ENCODE measurements at regions not wholly inside any gene's neighbourhood (a gene's known extent, or its start where the extent isn't known, plus 50 kb on each side); places are given as distances from the start of the nearest gene placed in this dataset.

GRCh38 chr11:25350899-25351803 lies 854.3 kb downstream of the LUZP2 start:
- Mint-ChIP-seq H3K27ac (no peak overlapping the region), H3K4me1 (ENCODE audit: low read depth) (no peaks in the 10 kb centered on the region), H3K36me3 (ENCODE audit: low read depth) (no peaks in the 10 kb centered on the region), H3K9me3 (peaks cover 11% of the 10 kb centered on the region), H3K4me3 (no peak overlapping the region), H3K27me3 (ENCODE audit: insufficient read depth) (no peaks in the 10 kb centered on the region)
- no peak for DNase-seq (ENCODE audit: low spot score)
- intact Hi-C loops (cut with micrococcal nuclease), result no loop called here

GRCh38 chr11:25357133-25357532 lies 860.3 kb downstream of the LUZP2 start:
- DNase-seq (ENCODE audit: low spot score), result no peak
- Mint-ChIP-seq H3K4me3 (no peak overlapping the region), H3K27me3 (ENCODE audit: insufficient read depth) (no peaks in the 10 kb centered on the region), H3K27ac (no peak overlapping the region), H3K4me1 (ENCODE audit: low read depth) (no peaks in the 10 kb centered on the region), H3K9me3 (no peaks in the 10 kb centered on the region), H3K36me3 (ENCODE audit: low read depth) (no peaks in the 10 kb centered on the region)
- intact Hi-C loops (cut with micrococcal nuclease), result no loop called here

GRCh38 chr11:25377466-25377865 lies 880.6 kb downstream of the LUZP2 start:
- intact Hi-C loops (cut with micrococcal nuclease), result no loop called here
- Mint-ChIP-seq H3K4me3 (no peak overlapping the region), H3K4me1 (ENCODE audit: low read depth) (no peaks in the 10 kb centered on the region), H3K9me3 (peaks cover 14% of the 10 kb centered on the region), H3K27me3 (ENCODE audit: insufficient read depth) (no peaks in the 10 kb centered on the region), H3K27ac (no peak overlapping the region), H3K36me3 (ENCODE audit: low read depth) (no peaks in the 10 kb centered on the region)
- DNase-seq (ENCODE audit: low spot score), result no peak

- Mint-ChIP-seq H3K27ac (no peak overlapping the region), H3K4me3 (no peak overlapping the region), H3K9me3 (peaks cover 10% of the 10 kb centered on the region), H3K27me3 (ENCODE audit: insufficient read depth) (no peaks in the 10 kb centered on the region), H3K4me1 (ENCODE audit: low read depth) (no peaks in the 10 kb centered on the region), H3K36me3 (ENCODE audit: low read depth) (no peaks in the 10 kb centered on the region)
- DNase-seq (ENCODE audit: low spot score), result no peak
- intact Hi-C loops (cut with micrococcal nuclease), result no loop called here
Measured at GRCh38 chr11:25396847-25397246, 900.0 kb downstream of the LUZP2 start.

- DNase-seq (ENCODE audit: low spot score), result no peak
- Mint-ChIP-seq H3K27ac (no peak overlapping the region), H3K9me3 (peaks cover 9% of the 10 kb centered on the region), H3K4me3 (no peak overlapping the region), H3K36me3 (ENCODE audit: low read depth) (no peaks in the 10 kb centered on the region), H3K27me3 (ENCODE audit: insufficient read depth) (no peaks in the 10 kb centered on the region), H3K4me1 (ENCODE audit: low read depth) (no peaks in the 10 kb centered on the region)
- intact Hi-C loops (cut with micrococcal nuclease), result no loop called here
Measured at GRCh38 chr11:25408146-25408545, 911.3 kb downstream of the LUZP2 start.

GRCh38 chr11:25415793-25416192 lies 916.1 kb upstream of the ANO3 start:
- Mint-ChIP-seq H3K9me3 (peaks cover 21% of the 10 kb centered on the region), H3K4me1 (ENCODE audit: low read depth) (no peaks in the 10 kb centered on the region), H3K27me3 (ENCODE audit: insufficient read depth) (no peaks in the 10 kb centered on the region), H3K4me3 (no peak overlapping the region), H3K27ac (no peak overlapping the region), H3K36me3 (ENCODE audit: low read depth) (no peaks in the 10 kb centered on the region)
- DNase-seq (ENCODE audit: low spot score), result no peak
- intact Hi-C loops (cut with micrococcal nuclease), result no loop called here

- intact Hi-C loops (cut with micrococcal nuclease), result no loop called here
- Mint-ChIP-seq H3K4me3 (no peak overlapping the region), H3K27ac (no peak overlapping the region), H3K4me1 (ENCODE audit: low read depth) (no peaks in the 10 kb centered on the region), H3K36me3 (ENCODE audit: low read depth) (no peaks in the 10 kb centered on the region), H3K27me3 (ENCODE audit: insufficient read depth) (no peaks in the 10 kb centered on the region), H3K9me3 (peaks cover 11% of the 10 kb centered on the region)
- no peak for DNase-seq (ENCODE audit: low spot score)
Measured at GRCh38 chr11:25423436-25424199, 908.3 kb upstream of the ANO3 start.

- peaks cover 5% of the 10 kb centered on the region for H3K9me3 Mint-ChIP-seq
- no peaks in the 10 kb centered on the region for H3K27me3 Mint-ChIP-seq (ENCODE audit: insufficient read depth)
- intact Hi-C loops (cut with micrococcal nuclease), result no loop called here
- no peak overlapping the region for H3K27ac Mint-ChIP-seq
- H3K4me1 Mint-ChIP-seq (ENCODE audit: low read depth), result no peaks in the 10 kb centered on the region
- DNase-seq (ENCODE audit: low spot score), result no peak
- no peak overlapping the region for H3K4me3 Mint-ChIP-seq
- H3K36me3 Mint-ChIP-seq (ENCODE audit: low read depth), result no peaks in the 10 kb centered on the region
Measured at GRCh38 chr11:25432376-25432775, 899.6 kb upstream of the ANO3 start.

- H3K27me3 Mint-ChIP-seq (ENCODE audit: insufficient read depth), result no peaks in the 10 kb centered on the region
- no peak overlapping the region for H3K4me3 Mint-ChIP-seq
- peaks cover 15% of the 10 kb centered on the region for H3K9me3 Mint-ChIP-seq
- no peak for DNase-seq (ENCODE audit: low spot score)
- no peaks in the 10 kb centered on the region for H3K4me1 Mint-ChIP-seq (ENCODE audit: low read depth)
- no peaks in the 10 kb centered on the region for H3K36me3 Mint-ChIP-seq (ENCODE audit: low read depth)
- H3K27ac Mint-ChIP-seq, result no peak overlapping the region
- intact Hi-C loops (cut with micrococcal nuclease), result no loop called here
Measured at GRCh38 chr11:25435197-25435596, 896.7 kb upstream of the ANO3 start.

- DNase-seq (ENCODE audit: low spot score), result no peak
- peaks cover 15% of the 10 kb centered on the region for H3K9me3 Mint-ChIP-seq
- H3K27me3 Mint-ChIP-seq (ENCODE audit: insufficient read depth), result no peaks in the 10 kb centered on the region
- H3K36me3 Mint-ChIP-seq (ENCODE audit: low read depth), result no peaks in the 10 kb centered on the region
- H3K27ac Mint-ChIP-seq, result no peak overlapping the region
- intact Hi-C loops (cut with micrococcal nuclease), result no loop called here
- no peaks in the 10 kb centered on the region for H3K4me1 Mint-ChIP-seq (ENCODE audit: low read depth)
- H3K4me3 Mint-ChIP-seq, result no peak overlapping the region
Measured at GRCh38 chr11:25436326-25436725, 895.6 kb upstream of the ANO3 start.

GRCh38 chr11:25441421-25441820 lies 890.5 kb upstream of the ANO3 start:
- no peak overlapping the region for H3K4me3 Mint-ChIP-seq

GRCh38 chr11:25449091-25449490 lies 882.8 kb upstream of the ANO3 start:
- Mint-ChIP-seq H3K36me3 (ENCODE audit: low read depth) (no peaks in the 10 kb centered on the region), H3K27ac (no peak overlapping the region), H3K9me3 (peaks cover 5% of the 10 kb centered on the region), H3K4me3 (no peak overlapping the region), H3K4me1 (ENCODE audit: low read depth) (no peaks in the 10 kb centered on the region), H3K27me3 (ENCODE audit: insufficient read depth) (no peaks in the 10 kb centered on the region)
- intact Hi-C loops (cut with micrococcal nuclease), result no loop called here
- DNase-seq (ENCODE audit: low spot score), result no peak

More at GRCh38 chr11:25441421-25441820, 890.5 kb upstream of the ANO3 start:
- no peaks in the 10 kb centered on the region for H3K4me1 Mint-ChIP-seq (ENCODE audit: low read depth)
- DNase-seq (ENCODE audit: low spot score), result no peak
- peaks cover 14% of the 10 kb centered on the region for H3K9me3 Mint-ChIP-seq
- intact Hi-C loops (cut with micrococcal nuclease), result no loop called here
- no peak overlapping the region for H3K27ac Mint-ChIP-seq
- no peaks in the 10 kb centered on the region for H3K27me3 Mint-ChIP-seq (ENCODE audit: insufficient read depth)
- H3K36me3 Mint-ChIP-seq (ENCODE audit: low read depth), result no peaks in the 10 kb centered on the region

- intact Hi-C loops (cut with micrococcal nuclease), result no loop called here
- Mint-ChIP-seq H3K4me1 (ENCODE audit: low read depth) (no peaks in the 10 kb centered on the region), H3K27ac (no peak overlapping the region), H3K27me3 (ENCODE audit: insufficient read depth) (no peaks in the 10 kb centered on the region), H3K36me3 (ENCODE audit: low read depth) (no peaks in the 10 kb centered on the region), H3K9me3 (peaks cover 5% of the 10 kb centered on the region), H3K4me3 (no peak overlapping the region)
- DNase-seq (ENCODE audit: low spot score), result no peak
Measured at GRCh38 chr11:25453471-25453870, 878.5 kb upstream of the ANO3 start.

Data from activated T-helper 1 cell treated with anti-CD3 and anti-CD28 coated beads, Interleukin-12 subunit alpha, Interleukin-12 subunit beta, Interleukin-2, Interleukin-4 antibody, amounts not matched to agents 30 ng/mL and 10 ng/mL and 1 ng/mL, durations not matched to agents 14 hours and 24 hours and 36 hours (primary cell).